ENCODE measurements at regions not wholly inside any gene's neighbourhood (a gene's known extent, or its start where the extent isn't known, plus 50 kb on each side); places are given as distances from the start of the nearest gene placed in this dataset.
A peak's percentile ranks its signal among the peaks of the same experiment; 100 is the strongest.

DNA sequence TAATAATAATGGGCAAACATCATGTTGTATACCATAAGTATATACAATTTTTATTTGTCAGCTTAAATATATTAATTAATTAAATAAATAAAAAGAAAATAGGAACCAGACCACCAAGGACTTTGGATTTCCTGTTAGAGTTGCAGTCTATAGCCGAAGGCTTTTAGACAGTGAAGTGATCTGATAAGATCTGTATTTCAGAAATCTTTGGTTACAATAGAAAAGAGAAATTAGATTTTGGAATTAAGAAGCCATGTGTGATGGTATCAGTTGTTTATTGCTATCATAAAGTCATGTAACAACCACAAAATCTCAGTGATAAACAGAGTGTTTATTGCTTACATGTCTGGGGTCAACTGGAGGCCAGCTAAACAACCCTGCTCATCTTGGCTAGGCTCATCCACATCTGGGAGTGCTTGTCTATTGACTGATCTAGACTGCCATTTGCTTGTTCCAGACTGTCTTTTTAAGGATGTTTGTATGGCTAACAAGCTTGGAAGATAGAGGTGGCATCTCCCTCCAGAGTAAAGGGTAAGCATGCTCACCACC is 142.1 kb upstream of the USP9X start:
- H3K4me1 ChIP-seq (ENCODE audit: low read length), result peaks cover 48% of the 10 kb centered on the region
- no peak overlapping the region for H3K9ac ChIP-seq (ENCODE audit: low read length)
- no peaks in the 10 kb centered on the region for H3K27me3 ChIP-seq (ENCODE audit: low read depth, low read length)
- peaks cover 5% of the 10 kb centered on the region for H3K36me3 ChIP-seq (replicated peaks; ENCODE audit: low read depth, low read length)
- H3K4me3 ChIP-seq (ENCODE audit: low read length), result no peak overlapping the region
- TF ChIP-seq, protein P1, sequence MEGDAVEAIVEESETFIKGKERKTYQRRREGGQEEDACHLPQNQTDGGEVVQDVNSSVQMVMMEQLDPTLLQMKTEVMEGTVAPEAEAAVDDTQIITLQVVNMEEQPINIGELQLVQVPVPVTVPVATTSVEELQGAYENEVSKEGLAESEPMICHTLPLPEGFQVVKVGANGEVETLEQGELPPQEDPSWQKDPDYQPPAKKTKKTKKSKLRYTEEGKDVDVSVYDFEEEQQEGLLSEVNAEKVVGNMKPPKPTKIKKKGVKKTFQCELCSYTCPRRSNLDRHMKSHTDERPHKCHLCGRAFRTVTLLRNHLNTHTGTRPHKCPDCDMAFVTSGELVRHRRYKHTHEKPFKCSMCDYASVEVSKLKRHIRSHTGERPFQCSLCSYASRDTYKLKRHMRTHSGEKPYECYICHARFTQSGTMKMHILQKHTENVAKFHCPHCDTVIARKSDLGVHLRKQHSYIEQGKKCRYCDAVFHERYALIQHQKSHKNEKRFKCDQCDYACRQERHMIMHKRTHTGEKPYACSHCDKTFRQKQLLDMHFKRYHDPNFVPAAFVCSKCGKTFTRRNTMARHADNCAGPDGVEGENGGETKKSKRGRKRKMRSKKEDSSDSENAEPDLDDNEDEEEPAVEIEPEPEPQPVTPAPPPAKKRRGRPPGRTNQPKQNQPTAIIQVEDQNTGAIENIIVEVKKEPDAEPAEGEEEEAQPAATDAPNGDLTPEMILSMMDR (IDR thresholded peaks at IDR 0.05; ENCODE audit: low read depth, low read length), result no peak
- TF ChIP-seq EZH2phosphoT487 (IDR thresholded peaks at IDR 0.05; ENCODE audit: low read depth), result no peak
- H3K9me3 ChIP-seq (ENCODE audit: insufficient read depth, low read length), result no peaks in the 10 kb centered on the region
- H3K27ac ChIP-seq (ENCODE audit: low read length), result no peak overlapping the region
- H4K20me1 ChIP-seq (ENCODE audit: insufficient read depth, low read length), result no peaks in the 10 kb centered on the region
- no peaks in the 10 kb centered on the region for H3K79me2 ChIP-seq (ENCODE audit: low read length)
- no peak overlapping the region for H2AFZ ChIP-seq (ENCODE audit: low read depth, low read length)
- no peak overlapping the region for H3K4me2 ChIP-seq (ENCODE audit: low read length)

DNA sequence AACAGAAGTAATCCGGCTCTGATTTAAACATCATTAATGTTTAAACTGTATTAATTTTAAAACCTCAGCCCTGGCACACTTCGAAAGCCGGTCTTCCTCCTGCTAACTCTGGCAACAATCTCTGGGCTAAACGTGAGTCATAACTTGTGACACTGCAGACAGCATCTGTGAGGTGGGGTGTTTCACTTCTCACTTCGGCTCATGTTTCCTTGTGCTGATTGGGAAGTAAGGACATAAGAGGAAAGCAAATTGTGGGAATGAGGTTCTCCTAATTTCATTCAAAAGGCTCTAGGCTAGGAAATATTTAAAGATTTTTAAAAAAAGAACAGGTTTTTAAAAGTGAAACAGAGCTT is 139.9 kb upstream of the USP9X start:
- Histone ChIP-seq H3K27ac (ENCODE audit: low read length) (peak overlapping the region; percentile 78), H2AFZ (ENCODE audit: low read depth, low read length) (no peak overlapping the region), H3K4me3 (ENCODE audit: low read length) (peak overlapping the region; percentile 29), H4K20me1 (ENCODE audit: insufficient read depth, low read length) (no peaks in the 10 kb centered on the region), H3K9ac (ENCODE audit: low read length) (peak overlapping the region; percentile 37; the same call in 1 of the 2 replicates), H3K27me3 (ENCODE audit: low read depth, low read length) (no peaks in the 10 kb centered on the region), H3K4me1 (ENCODE audit: low read length) (peaks cover 43% of the 10 kb centered on the region), H3K9me3 (ENCODE audit: insufficient read depth, low read length) (no peaks in the 10 kb centered on the region), H3K36me3 (replicated peaks; ENCODE audit: low read depth, low read length) (peaks cover 5% of the 10 kb centered on the region), H3K79me2 (ENCODE audit: low read length) (no peaks in the 10 kb centered on the region), H3K4me2 (ENCODE audit: low read length) (peak overlapping the region; percentile 68)
- TF ChIP-seq, protein P1 (IDR thresholded peaks at IDR 0.05; ENCODE audit: low read depth, low read length), result no peak
- TF ChIP-seq EZH2phosphoT487 (IDR thresholded peaks at IDR 0.05; ENCODE audit: low read depth), result no peak

DNA sequence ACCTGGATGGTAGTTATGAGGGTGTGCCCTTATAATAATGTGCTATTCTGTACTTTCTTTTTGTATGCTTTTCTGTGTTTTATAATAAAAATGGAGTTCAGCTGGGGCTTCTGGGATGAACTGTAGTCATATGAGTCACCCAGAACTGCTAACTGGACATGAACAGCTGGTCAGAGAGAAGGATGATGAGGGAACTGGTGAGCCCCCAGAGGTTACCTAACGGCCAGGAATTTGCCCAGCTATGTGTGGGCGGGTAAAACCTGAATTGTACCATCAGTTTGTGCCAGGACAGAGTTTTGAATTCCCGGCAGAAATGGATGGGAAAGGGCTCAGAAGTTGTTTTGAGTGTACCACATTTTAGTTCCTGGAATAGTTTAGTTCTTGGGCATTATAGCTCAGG is 138.0 kb upstream of the USP9X start:
- Histone ChIP-seq H3K4me2 (ENCODE audit: low read length) (peak overlapping the region; percentile 28), H3K9ac (ENCODE audit: low read length) (no peak overlapping the region), H4K20me1 (ENCODE audit: insufficient read depth, low read length) (no peaks in the 10 kb centered on the region), H3K79me2 (ENCODE audit: low read length) (no peaks in the 10 kb centered on the region), H3K4me3 (ENCODE audit: low read length) (no peak overlapping the region), H3K27ac (ENCODE audit: low read length) (no peak overlapping the region), H3K4me1 (ENCODE audit: low read length) (peaks cover 40% of the 10 kb centered on the region), H3K36me3 (replicated peaks; ENCODE audit: low read depth, low read length) (peaks cover 5% of the 10 kb centered on the region), H2AFZ (ENCODE audit: low read depth, low read length) (no peak overlapping the region), H3K27me3 (ENCODE audit: low read depth, low read length) (no peaks in the 10 kb centered on the region), H3K9me3 (ENCODE audit: insufficient read depth, low read length) (no peaks in the 10 kb centered on the region)
- TF ChIP-seq, protein P1 (IDR thresholded peaks at IDR 0.05; ENCODE audit: low read depth, low read length), result no peak
- no peak for TF ChIP-seq EZH2phosphoT487 (IDR thresholded peaks at IDR 0.05; ENCODE audit: low read depth)

DNA sequence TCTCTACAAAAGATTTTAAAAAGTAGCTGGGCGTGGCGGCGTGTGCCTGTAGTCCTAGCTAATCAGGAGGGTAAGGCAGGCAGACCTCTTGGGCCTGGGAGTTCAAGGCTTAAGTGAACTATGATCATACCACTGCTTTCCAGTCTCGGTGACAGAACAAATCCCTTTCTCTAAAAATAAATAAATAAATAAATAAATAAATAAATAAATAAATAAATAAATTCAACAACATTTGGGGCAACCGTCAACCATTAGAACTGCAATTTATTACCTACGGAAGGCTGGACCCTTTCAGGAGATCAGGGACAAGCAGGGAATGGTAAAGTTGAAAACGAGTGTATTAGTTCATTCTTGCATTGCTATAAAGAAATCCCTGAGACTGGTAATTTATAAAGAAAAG is 136.2 kb upstream of the USP9X start:
- Histone ChIP-seq H3K9me3 (ENCODE audit: insufficient read depth, low read length) (no peaks in the 10 kb centered on the region), H4K20me1 (ENCODE audit: insufficient read depth, low read length) (no peaks in the 10 kb centered on the region), H3K27me3 (ENCODE audit: low read depth, low read length) (no peaks in the 10 kb centered on the region), H3K4me3 (ENCODE audit: low read length) (no peak overlapping the region), H2AFZ (ENCODE audit: low read depth, low read length) (no peak overlapping the region), H3K9ac (ENCODE audit: low read length) (no peak overlapping the region), H3K36me3 (replicated peaks; ENCODE audit: low read depth, low read length) (no peaks in the 10 kb centered on the region), H3K27ac (ENCODE audit: low read length) (no peak overlapping the region), H3K4me2 (ENCODE audit: low read length) (no peak overlapping the region), H3K4me1 (ENCODE audit: low read length) (peaks cover 53% of the 10 kb centered on the region), H3K79me2 (ENCODE audit: low read length) (no peaks in the 10 kb centered on the region)
- TF ChIP-seq, protein P1 (IDR thresholded peaks at IDR 0.05; ENCODE audit: low read depth, low read length), result no peak
- TF ChIP-seq EZH2phosphoT487 (IDR thresholded peaks at IDR 0.05; ENCODE audit: low read depth), result no peak
